Gastrocnemius medialis (tissue), 4 donors: ENCODE measurements at regions not wholly inside any gene's neighbourhood (a gene's known extent, or its start where the extent isn't known, plus 50 kb on each side); places are given as distances from the start of the nearest gene placed in this dataset.
"Not testable (repeated sequence)": the region's sequence is repeated elsewhere in the genome, so short reads cannot be mapped to it uniquely, and the experiment has no call there.

Experiments used
- ATAC-seq, 2 donors: fragments of 150-250 bp; one replicate each; pipeline ENCODE4 v1.9.1; 2016
- DNase-seq, 2 donors: peaks; one replicate each; pipeline ENCODE4 v3.0.0-alpha.2; 2019
- H3K27ac ChIP-seq, 4 donors: fragments of 200-600 bp; sonication (generic); 1 replicate in 1 of 4; 2 replicates in 3 of 4; pipeline ENCODE4 v1.5.1; 2016 to 2018; ENCODE audit warnings: mild to moderate bottlenecking in 2 of 4, moderate library complexity in 1 of 4
- H3K27me3 ChIP-seq, 3 donors: fragments of 200-600 bp; sonication (generic) in 2 of 3; 1 replicate in 1 of 3; 2 replicates in 2 of 3; pipeline versions ENCODE4 v1.5.1 to v1.6.0; 2016 to 2019; ENCODE audit warnings: mild to moderate bottlenecking in 1 of 3, moderate library complexity in 1 of 3
- H3K36me3 ChIP-seq, 2 donors: fragments of 200-600 bp; sonication (generic) in 1 of 2; one replicate each; pipeline ENCODE4 v1.5.1; 2017 to 2018
- H3K4me1 ChIP-seq, 2 donors: fragments of 200-600 bp; sonication (generic) in 1 of 2; one replicate each; pipeline ENCODE4 v1.5.1; 2016 to 2017; ENCODE audit warnings: mild to moderate bottlenecking in 2 of 2
- H3K4me3 ChIP-seq, 4 donors: fragments of 200-600 bp; sonication (generic) in 3 of 4; 1 replicate in 1 of 4; 2 replicates in 3 of 4; pipeline ENCODE4 v1.5.1; 2016 to 2019; ENCODE audit warnings: mild to moderate bottlenecking in 2 of 4
- H3K9me3 ChIP-seq, 3 donors: fragments of 200-600 bp; sonication (generic) in 2 of 3; 1 replicate in 1 of 3; 2 replicates in 2 of 3; pipeline ENCODE4 v1.5.1; 2016 to 2019
- CTCF ChIP-seq, 5 experiments: fragments of 450-650 bp in 3 of 5; fragments of 200-600 bp in 2 of 5; sonication (generic) in 2 of 5; IDR thresholded peaks in 4 of 5; conservative IDR thresholded peaks in 1 of 5; 1 replicate in 4 of 5; 2 replicates in 1 of 5; pipeline ENCODE4 v1.5.1; 2016 to 2019; ENCODE audit warnings: antibody characterized with exemption in 5 of 5, mild to moderate bottlenecking in 3 of 5, moderate library complexity in 3 of 5
- POLR2A ChIP-seq, 2 donors: fragments of 450-650 bp; IDR thresholded peaks; one replicate each; pipeline ENCODE4 v1.6.1; 2017; ENCODE audit warnings: antibody characterized with exemption in 2 of 2, mild to moderate bottlenecking in 2 of 2, moderate library complexity in 2 of 2
- in situ Hi-C, 4 donors: fragments of 200-750 bp; cut with MboI; loops; one replicate each; pipeline versions ENCODE4 v1.15.0 to v1.8.0; 2017; ENCODE audit warnings: low sequenced_read_pairs in 4 of 4
- intact Hi-C: fragments of 100-400 bp; cut with DNase I; formaldehyde crosslinking; loops from one replicate; pipeline ENCODE4 v1.15.1; 2023; ENCODE audit warnings: low total_unique reads

DNA sequence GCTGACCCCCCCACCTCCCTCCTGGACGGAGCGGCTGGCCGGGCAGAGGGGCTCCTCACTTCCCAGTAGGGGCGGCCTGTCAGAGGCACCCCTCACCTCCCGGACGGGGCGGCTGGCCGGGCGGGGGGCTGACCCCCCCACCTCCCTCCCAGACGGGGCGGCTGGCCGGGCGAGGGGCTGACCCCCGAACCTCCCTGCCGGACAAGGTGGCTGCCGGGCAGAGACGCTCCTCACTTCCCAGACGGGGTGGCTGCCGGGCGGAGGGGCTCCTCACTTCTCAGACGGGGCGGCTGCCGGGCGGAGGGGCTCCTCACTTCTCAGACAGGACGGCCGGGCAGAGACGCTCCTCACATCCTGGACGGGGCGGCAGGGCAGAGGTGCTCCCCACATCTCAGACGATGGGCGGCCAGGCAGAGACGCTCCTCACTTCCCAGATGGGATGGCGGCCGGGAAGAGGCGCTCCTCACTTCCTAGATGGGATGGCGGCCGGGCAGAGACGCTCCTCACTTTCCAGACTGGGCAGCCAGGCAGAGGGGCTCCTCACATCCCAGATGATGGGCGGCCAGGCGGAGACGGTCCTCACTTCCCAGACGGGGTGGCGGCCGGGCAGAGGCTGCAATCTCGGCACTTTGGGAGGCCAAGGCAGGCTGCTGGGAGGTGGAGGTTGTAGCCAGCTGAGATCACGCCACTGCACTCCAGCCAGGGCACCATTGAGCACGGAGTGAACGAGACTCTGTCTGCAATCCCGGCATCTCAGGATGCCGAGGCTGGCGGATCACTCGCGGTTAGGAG lies 66.2 kb upstream of the PAPPA2 start:
- H3K27me3 ChIP-seq, H3K4me1 ChIP-seq, H3K9me3 ChIP-seq, DNase-seq, intact Hi-C loops, H3K36me3 ChIP-seq, H3K27ac ChIP-seq, H3K4me3 ChIP-seq, ATAC-seq: not testable (repeated sequence)
- in situ Hi-C loops, result loop anchor here in 3 of 4 donors (25.0 kb wide), 2 partner anchors 441 to 466 kb away; no protein-coding TSS in a partner anchor

DNA sequence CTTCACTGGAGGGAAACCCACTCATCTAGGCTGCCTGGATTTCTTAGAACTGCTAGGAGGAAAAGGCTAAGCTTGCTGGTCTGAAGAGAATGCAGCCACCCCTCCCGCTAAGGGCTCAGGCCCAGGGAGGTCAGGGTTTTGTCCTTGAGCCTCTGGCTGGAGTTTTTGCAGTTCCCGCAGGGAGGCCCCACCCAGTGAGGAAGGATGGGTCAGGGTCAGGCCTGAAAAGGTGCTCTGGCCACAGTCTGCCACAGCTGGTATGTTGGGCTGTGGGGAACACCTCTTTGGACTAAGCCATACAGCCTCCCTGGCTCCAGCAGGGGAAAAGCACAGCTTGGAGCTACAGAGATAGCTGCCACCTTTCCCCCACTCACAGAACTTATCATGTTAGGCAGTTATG lies 71.4 kb upstream of the PAPPA2 start:
- intact Hi-C loops, result no loop called here
- no peak for DNase-seq

DNA sequence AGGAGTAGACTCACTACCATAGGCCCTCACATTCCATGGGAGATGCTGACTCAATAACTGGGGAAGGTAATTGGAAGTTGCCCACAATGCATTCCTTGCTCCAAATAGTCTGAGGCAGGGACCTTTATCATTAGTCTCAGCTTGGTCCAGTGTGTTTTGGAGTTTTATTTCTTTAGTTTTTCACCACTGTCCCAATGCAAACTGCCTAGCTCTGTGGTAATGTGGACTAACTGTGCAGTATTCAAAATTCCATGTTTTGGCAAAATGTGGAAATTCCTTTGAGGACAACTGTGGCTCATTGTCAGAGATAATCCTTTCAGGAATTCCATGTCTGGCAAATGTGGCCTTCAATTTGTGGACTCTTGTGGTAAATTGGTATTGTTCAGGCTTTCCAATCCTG lies 78.1 kb upstream of the PAPPA2 start:
- TF ChIP-seq POLR2A (IDR thresholded peaks at IDR 0.05) (no peak), CTCF (IDR thresholded peaks at IDR 0.05 in 4 of 5, conservative IDR thresholded peaks at IDR 0.05 in 1 of 5) (no peak)
- intact Hi-C loops, result no loop called here
- H3K27me3 ChIP-seq, result no peaks in the 10 kb centered on the region
- DNase-seq, result no peak
- no peak overlapping the region for H3K4me3 ChIP-seq
- H3K4me1 ChIP-seq, result no peaks in the 10 kb centered on the region
- H3K9me3 ChIP-seq, result no peaks in the 10 kb centered on the region
- H3K36me3 ChIP-seq, result no peaks in the 10 kb centered on the region
- no peak overlapping the region for H3K27ac ChIP-seq
- in situ Hi-C loops, result loop anchor here in 3 of 4 donors (25.0 kb wide), 2 partner anchors 452 to 477 kb away; no protein-coding TSS in a partner anchor
- no peak for ATAC-seq

More for the DNA sequence above, 71.4 kb upstream of the PAPPA2 start:
- no peaks in the 10 kb centered on the region for H3K36me3 ChIP-seq
- no peak overlapping the region for H3K27ac ChIP-seq
- no peaks in the 10 kb centered on the region for H3K9me3 ChIP-seq
- no peak for TF ChIP-seq CTCF (IDR thresholded peaks at IDR 0.05 in 4 of 5, conservative IDR thresholded peaks at IDR 0.05 in 1 of 5)
- no peak for TF ChIP-seq POLR2A (IDR thresholded peaks at IDR 0.05)
- in situ Hi-C loops, result loop anchor here in 3 of 4 donors (25.0 kb wide), 2 partner anchors 446 to 471 kb away; no protein-coding TSS in a partner anchor
- no peak for ATAC-seq
- H3K27me3 ChIP-seq, result no peaks in the 10 kb centered on the region
- H3K4me1 ChIP-seq, result no peaks in the 10 kb centered on the region
- H3K4me3 ChIP-seq, result no peak overlapping the region

GRCh38 chr1:176382163-176382562 lies 80.8 kb upstream of the PAPPA2 start:
- no peak overlapping the region for H3K27ac ChIP-seq

More at GRCh38 chr1:176382163-176382562, 80.8 kb upstream of the PAPPA2 start:
- TF ChIP-seq POLR2A (IDR thresholded peaks at IDR 0.05) (no peak), CTCF (IDR thresholded peaks at IDR 0.05 in 4 of 5, conservative IDR thresholded peaks at IDR 0.05 in 1 of 5) (no peak)
- ATAC-seq, result no peak
- no peaks in the 10 kb centered on the region for H3K27me3 ChIP-seq
- no peak overlapping the region for H3K4me3 ChIP-seq
- H3K4me1 ChIP-seq, result no peaks in the 10 kb centered on the region
- H3K9me3 ChIP-seq, result no peaks in the 10 kb centered on the region
- no peak for DNase-seq
- no peaks in the 10 kb centered on the region for H3K36me3 ChIP-seq
- in situ Hi-C loops (loop anchor here in 3 of 4 donors (25.0 kb wide), 2 partner anchors 455 to 480 kb away; no protein-coding TSS in a partner anchor), intact Hi-C loops (no loop called here)
